ENCODE measurements at regions not wholly inside any gene's neighbourhood (a gene's known extent, or its start where the extent isn't known, plus 50 kb on each side); places are given as distances from the start of the nearest gene placed in this dataset.

DNA sequence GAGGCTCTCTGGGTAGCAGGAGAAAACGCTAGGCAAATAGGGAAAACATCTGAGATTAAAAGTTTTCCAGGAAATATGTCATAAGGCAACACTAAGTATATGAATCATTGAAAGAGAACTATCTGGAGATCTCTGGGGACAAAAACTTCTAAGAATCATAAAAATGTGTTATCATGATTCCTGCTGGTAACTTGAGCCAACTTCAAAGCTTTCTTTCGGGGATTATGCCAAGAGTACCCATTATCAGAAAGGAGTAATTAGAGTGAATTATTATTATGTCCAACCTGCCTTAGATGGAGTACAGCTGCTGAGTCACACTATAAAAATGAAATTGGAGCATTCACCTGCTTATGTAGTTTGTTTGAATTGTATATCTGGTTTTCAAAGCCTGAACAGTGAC lies 488.5 kb upstream of the SOX9 start:
- TF ChIP-seq, protein P1, sequence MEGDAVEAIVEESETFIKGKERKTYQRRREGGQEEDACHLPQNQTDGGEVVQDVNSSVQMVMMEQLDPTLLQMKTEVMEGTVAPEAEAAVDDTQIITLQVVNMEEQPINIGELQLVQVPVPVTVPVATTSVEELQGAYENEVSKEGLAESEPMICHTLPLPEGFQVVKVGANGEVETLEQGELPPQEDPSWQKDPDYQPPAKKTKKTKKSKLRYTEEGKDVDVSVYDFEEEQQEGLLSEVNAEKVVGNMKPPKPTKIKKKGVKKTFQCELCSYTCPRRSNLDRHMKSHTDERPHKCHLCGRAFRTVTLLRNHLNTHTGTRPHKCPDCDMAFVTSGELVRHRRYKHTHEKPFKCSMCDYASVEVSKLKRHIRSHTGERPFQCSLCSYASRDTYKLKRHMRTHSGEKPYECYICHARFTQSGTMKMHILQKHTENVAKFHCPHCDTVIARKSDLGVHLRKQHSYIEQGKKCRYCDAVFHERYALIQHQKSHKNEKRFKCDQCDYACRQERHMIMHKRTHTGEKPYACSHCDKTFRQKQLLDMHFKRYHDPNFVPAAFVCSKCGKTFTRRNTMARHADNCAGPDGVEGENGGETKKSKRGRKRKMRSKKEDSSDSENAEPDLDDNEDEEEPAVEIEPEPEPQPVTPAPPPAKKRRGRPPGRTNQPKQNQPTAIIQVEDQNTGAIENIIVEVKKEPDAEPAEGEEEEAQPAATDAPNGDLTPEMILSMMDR (IDR thresholded peaks at IDR 0.05): no peak
- TF ChIP-seq POLR2A (IDR thresholded peaks at IDR 0.05): no peak

Measured in uterus (tissue), 2 donors.